Smooth muscle cell (in vitro differentiated cells): ENCODE measurements at regions not wholly inside any gene's neighbourhood (a gene's known extent, or its start where the extent isn't known, plus 50 kb on each side); places are given as distances from the start of the nearest gene placed in this dataset.

ENCODE experiments used
- DNase-seq: peaks from one replicate; lab custom pipeline; 2025; ENCODE audit not compliant: unreplicated experiment; lab: John Stamatoyannopoulos, UW
- H2AFZ ChIP-seq: fragments of 200-600 bp; sonication (generic); 2 replicates; pipeline ENCODE4 v1.6.0; 2016; ENCODE audit warnings: antibody characterized with exemption, low read depth, mild to moderate bottlenecking
- H3F3A ChIP-seq: fragments of 200-600 bp; sonication (generic); 2 replicates; pipeline ENCODE4 v1.6.0; 2017; ENCODE audit warnings: antibody characterized with exemption, low read depth
- H3K27ac ChIP-seq: fragments of 200-600 bp; sonication (generic); 2 replicates; pipeline ENCODE4 v1.5.1; 2016; ENCODE audit warnings: low read depth, mild to moderate bottlenecking
- H3K27me3 ChIP-seq: fragments of 200-600 bp; sonication (generic); 2 replicates; pipeline ENCODE4 v1.6.1; 2016; ENCODE audit warnings: low read depth, mild to moderate bottlenecking
- H3K36me3 ChIP-seq: fragments of 200-600 bp; sonication (generic); 2 replicates; pipeline ENCODE4 v1.5.1; 2016; ENCODE audit warnings: low read depth
- H3K4me1 ChIP-seq: fragments of 200-600 bp; sonication (generic); 2 replicates; pipeline ENCODE4 v1.5.1; 2016; ENCODE audit warnings: low read depth
- H3K4me2 ChIP-seq: fragments of 200-600 bp; sonication (generic); 2 replicates; pipeline ENCODE4 v1.6.0; 2016; ENCODE audit warnings: mild to moderate bottlenecking
- H3K4me3 ChIP-seq: fragments of 200-600 bp; sonication (generic); 2 replicates; pipeline ENCODE4 v1.5.1; 2016; ENCODE audit warnings: mild to moderate bottlenecking
- H3K79me2 ChIP-seq: fragments of 200-600 bp; sonication (generic); 2 replicates; pipeline ENCODE4 v1.6.0; 2016; ENCODE audit warnings: low read depth, mild to moderate bottlenecking
- H3K9ac ChIP-seq: fragments of 200-600 bp; sonication (generic); 2 replicates; pipeline ENCODE4 v1.6.0; 2016; ENCODE audit warnings: low read depth
- H3K9me3 ChIP-seq: fragments of 200-600 bp; sonication (generic); replicated peaks from 2 replicates; pipeline ENCODE4 v1.5.1; 2016; ENCODE audit warnings: low read depth
- H4K20me1 ChIP-seq: fragments of 200-600 bp; sonication (generic); 2 replicates; pipeline ENCODE4 v1.6.0; 2016; ENCODE audit warnings: low read depth
- WGBS: methylation state at CpG from one replicate; pipeline ENCODE4 v1.1.7; 2016; ENCODE audit warnings: low lambda C conversion rate; 5-methylcytosine and 5-hydroxymethylcytosine counted together
- TF ChIP-seq, protein P1 (sequence below): fragments of 200-600 bp; sonication (generic); IDR thresholded peaks from 2 replicates; pipeline ENCODE4 v1.5.1; 2017; ENCODE audit warnings: borderline replicate concordance, mild to moderate bottlenecking, antibody characterized with exemption; ENCODE audit not compliant: insufficient read depth, poor library complexity, severe bottlenecking

DNA sequence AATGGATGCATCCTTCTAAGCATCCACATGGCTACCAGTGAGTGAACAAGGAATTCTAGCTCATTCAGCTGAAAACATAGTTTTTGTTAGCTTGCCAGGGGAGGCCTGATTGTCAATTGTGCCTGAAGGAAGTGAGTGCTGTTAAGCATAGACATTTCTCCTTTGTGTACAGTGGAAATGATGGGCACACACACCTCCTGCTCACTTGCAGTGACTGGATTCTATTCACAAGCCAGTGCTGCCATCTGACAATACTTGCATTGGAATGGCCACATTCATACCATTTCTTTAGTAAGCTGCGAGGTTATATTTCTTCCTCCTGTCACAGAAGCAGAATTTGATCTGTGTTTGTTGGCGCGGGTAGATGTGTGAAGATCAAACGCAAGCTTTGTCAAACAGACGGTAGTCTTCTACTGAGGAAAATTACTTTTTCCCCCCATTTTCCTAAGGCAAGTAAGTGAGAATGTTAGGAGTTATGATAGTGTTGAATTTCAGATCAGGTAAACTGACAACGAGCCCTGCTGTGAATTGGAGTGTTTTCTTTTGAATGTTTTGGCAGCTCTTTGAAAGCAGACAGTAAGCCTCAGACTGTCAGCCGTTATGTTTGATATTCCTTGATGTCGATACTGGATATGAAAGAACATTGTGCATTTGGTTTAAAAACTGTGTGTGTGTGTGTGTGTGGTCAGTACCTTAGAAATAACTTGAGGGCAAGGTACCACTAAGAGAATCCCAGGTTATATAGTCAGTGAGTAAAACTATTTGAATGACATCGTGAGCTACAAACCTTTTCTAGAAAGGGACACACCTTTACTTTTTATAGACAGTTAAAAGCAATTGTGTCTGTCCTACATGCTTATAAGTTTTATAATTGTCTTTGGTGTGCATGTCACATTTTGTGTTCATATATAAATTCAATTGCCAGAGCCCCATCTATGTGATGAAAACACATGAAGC is 84.2 kb upstream of the BMP2 start:
- no peaks in the 10 kb centered on the region for H3K9me3 ChIP-seq
- H3K4me1 ChIP-seq: no peaks in the 10 kb centered on the region
- DNase-seq: no peak
- H2AFZ ChIP-seq: no peak overlapping the region
- H3K4me3 ChIP-seq: no peak overlapping the region
- no peak overlapping the region for H3K27ac ChIP-seq
- H3K4me2 ChIP-seq: no peak overlapping the region
- no peaks in the 10 kb centered on the region for H3K36me3 ChIP-seq
- no peaks in the 10 kb centered on the region for H3K79me2 ChIP-seq
- H3K27me3 ChIP-seq: no peaks in the 10 kb centered on the region
- H3F3A ChIP-seq: no peaks in the 10 kb centered on the region
- TF ChIP-seq, protein P1, sequence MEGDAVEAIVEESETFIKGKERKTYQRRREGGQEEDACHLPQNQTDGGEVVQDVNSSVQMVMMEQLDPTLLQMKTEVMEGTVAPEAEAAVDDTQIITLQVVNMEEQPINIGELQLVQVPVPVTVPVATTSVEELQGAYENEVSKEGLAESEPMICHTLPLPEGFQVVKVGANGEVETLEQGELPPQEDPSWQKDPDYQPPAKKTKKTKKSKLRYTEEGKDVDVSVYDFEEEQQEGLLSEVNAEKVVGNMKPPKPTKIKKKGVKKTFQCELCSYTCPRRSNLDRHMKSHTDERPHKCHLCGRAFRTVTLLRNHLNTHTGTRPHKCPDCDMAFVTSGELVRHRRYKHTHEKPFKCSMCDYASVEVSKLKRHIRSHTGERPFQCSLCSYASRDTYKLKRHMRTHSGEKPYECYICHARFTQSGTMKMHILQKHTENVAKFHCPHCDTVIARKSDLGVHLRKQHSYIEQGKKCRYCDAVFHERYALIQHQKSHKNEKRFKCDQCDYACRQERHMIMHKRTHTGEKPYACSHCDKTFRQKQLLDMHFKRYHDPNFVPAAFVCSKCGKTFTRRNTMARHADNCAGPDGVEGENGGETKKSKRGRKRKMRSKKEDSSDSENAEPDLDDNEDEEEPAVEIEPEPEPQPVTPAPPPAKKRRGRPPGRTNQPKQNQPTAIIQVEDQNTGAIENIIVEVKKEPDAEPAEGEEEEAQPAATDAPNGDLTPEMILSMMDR: no peak
- no peaks in the 10 kb centered on the region for H4K20me1 ChIP-seq
- WGBS: 96% methylated on average over 9 of the region's 9 CpGs
- H3K9ac ChIP-seq: no peak overlapping the region

DNA sequence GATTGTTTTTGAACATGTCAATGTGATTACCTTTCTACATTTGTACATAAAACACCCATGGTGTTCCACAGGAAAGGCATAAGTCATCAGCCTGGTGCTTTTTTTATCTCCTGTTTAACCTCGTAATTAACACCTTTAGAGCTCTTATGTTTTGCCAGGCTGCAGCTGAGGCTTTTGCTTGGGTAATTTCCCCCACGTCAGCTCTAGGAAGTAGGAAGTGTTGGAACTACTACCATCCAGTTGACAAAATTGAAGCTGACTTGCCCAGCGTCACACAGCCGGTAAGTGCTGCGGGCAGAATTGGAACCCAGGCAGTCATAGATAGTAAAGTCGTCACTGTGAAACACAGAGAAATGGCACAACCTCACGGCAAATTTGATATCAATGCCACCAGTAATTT is 86.6 kb upstream of the BMP2 start:
- Histone ChIP-seq H4K20me1 (no peaks in the 10 kb centered on the region), H3K9me3 (no peaks in the 10 kb centered on the region), H3K4me2 (no peak overlapping the region), H3K36me3 (no peaks in the 10 kb centered on the region), H3K4me1 (no peaks in the 10 kb centered on the region), H3K27ac (no peak overlapping the region), H3K4me3 (no peak overlapping the region), H3K9ac (no peak overlapping the region), H3K79me2 (no peaks in the 10 kb centered on the region), H3F3A (no peaks in the 10 kb centered on the region), H2AFZ (no peak overlapping the region), H3K27me3 (no peaks in the 10 kb centered on the region)
- TF ChIP-seq, protein P1: no peak
- no peak for DNase-seq
- 94% methylated on average over 7 of the region's 7 CpGs for WGBS

DNA sequence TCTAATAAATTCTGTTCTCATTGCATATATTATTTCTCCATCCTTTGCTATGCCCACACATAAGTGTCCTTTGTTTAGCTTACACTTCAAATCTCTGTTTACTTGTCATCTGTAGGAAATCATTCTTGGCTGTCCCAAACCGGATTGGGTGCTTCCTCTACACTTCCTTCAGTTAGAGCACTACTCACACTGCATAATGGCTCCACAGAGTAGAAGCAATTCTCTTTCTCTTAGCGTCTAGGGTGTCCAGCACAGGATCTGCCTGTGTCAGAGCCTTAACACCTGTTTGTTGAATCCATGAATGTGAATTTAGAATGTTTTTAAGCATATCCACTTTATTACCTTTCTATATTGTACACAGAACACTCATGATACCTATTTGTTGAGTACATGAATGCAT is 87.0 kb upstream of the BMP2 start:
- Histone ChIP-seq H3F3A (no peaks in the 10 kb centered on the region), H3K4me2 (no peak overlapping the region), H3K36me3 (no peaks in the 10 kb centered on the region), H3K27ac (no peak overlapping the region), H3K4me3 (no peak overlapping the region), H3K9me3 (no peaks in the 10 kb centered on the region), H2AFZ (no peak overlapping the region), H4K20me1 (no peaks in the 10 kb centered on the region), H3K27me3 (no peaks in the 10 kb centered on the region), H3K79me2 (no peaks in the 10 kb centered on the region), H3K4me1 (no peaks in the 10 kb centered on the region), H3K9ac (no peak overlapping the region)
- DNase-seq: no peak
- WGBS: 90% methylated on average over 2 of the region's 2 CpGs
- TF ChIP-seq, protein P1: no peak

DNA sequence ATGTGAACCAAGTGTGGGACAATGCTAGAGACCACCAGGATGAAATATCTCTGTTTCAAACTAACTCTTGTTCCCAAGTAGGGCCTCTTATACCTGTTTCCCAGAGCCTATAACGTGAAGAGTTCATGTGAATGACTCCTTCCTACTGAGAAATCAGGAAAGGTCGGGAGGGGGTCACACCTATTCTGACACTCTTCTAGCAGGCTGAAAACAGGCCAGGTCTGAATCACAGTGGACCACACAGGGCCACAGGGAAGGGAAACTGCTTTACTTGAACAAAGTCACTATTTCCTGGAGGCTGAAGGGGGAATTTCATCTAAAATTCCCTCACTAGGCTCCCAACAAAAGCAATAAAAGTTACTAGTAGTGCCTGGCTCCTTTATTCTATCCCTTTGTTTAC is 88.4 kb upstream of the BMP2 start:
- Histone ChIP-seq H3K27me3 (no peaks in the 10 kb centered on the region), H3K79me2 (no peaks in the 10 kb centered on the region), H3K4me3 (no peak overlapping the region), H4K20me1 (no peaks in the 10 kb centered on the region), H3K36me3 (no peaks in the 10 kb centered on the region), H3K27ac (no peak overlapping the region), H3K9ac (no peak overlapping the region), H3K9me3 (no peaks in the 10 kb centered on the region), H3K4me2 (no peak overlapping the region), H2AFZ (no peak overlapping the region), H3F3A (no peaks in the 10 kb centered on the region), H3K4me1 (no peaks in the 10 kb centered on the region)
- no peak for DNase-seq
- 77% methylated on average over 2 of the region's 2 CpGs for WGBS
- TF ChIP-seq, protein P1: no peak
